Islet of Langerhans (tissue), 1 donor: ENCODE measurements at regions not wholly inside any gene's neighbourhood (a gene's known extent, or its start where the extent isn't known, plus 50 kb on each side); places are given as distances from the start of the nearest gene placed in this dataset.
"Not testable (repeated sequence)": the region's sequence is repeated elsewhere in the genome, so short reads cannot be mapped to it uniquely, and the experiment has no call there.

Source experiments
- FAIRE-seq: peaks from one replicate; lab custom pipeline; 2011; peaks lifted over from hg19 to GRCh38; lab: Jason Lieb, UNC

DNA sequence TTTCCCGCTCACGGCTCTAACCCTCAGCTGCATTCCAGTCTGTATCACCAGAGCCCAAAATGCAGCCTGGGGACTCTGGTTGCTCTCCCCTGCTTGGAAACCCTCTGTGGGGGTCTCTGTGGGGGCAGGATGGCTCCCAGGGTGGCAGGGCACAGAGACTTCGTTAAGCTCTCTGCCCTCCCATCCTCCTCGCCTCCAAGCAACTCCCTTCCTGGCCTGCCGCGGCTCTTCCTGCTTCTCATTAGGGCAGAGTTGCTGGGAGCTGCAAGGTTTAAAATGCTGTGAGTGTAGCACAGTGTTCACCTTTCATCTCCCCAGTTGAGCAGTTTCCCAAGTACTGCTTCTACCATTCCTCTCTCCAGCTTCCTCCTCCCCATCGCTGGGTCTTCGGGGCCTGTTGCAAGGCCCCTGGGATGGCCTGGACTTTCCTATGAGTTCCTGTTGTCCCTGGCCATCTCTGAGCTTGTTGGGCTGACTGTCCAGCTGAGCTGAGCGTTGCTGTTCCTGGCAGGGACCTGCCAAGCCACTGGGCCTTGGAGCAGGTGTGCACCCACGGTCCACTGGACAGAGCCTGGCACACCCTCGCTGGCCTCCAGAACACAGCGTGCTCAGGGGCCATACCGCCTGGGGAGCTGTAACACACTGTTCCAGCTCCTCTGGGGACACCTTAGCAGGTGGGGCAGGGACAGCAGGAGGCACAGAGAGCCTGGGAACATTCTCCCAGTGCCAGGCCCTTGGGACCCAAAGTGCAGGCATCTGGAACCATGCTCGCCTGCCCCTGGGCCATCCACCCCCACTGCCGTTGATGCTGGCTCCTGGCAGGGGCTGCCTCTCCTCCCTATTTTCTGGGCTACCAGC is 188.4 kb downstream of the C9orf50 start:
- FAIRE-seq: no peak

DNA sequence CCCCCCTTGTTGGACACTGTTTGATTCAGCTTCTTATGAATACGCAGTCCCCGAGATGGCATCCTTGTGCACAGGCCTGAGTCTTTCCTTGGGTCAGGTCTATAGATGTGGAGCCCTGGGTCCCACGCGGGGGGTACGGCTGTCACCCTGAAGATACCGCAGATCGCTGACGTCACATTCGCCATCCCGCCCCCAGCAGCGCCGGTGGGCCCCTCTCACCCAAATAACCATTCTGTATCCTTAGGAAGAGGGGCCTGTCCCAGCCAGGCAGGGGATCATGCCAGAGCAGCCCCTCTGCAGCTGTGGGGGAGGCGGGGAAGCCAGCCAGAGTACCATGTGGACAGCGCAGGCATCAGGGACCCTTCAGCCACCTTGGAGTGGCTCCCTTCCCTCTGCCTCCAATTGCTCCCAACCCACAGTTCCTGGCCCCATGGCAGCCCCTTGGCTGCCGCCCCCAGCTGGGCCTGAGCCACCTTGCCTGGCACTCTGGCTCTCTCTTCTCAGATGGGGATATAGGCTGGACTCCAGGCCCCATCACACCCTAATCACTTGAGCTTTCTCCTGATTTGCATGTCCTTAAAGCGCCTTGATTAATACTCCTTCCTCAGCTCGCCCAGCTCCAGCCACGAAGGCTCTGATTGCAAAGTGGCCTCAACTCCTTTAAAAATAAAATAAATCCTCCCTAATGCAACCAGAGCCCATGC is 189.8 kb downstream of the C9orf50 start:
- FAIRE-seq: no peak

GRCh38 chr9:129428864-129429577 is 191.9 kb downstream of the C9orf50 start:
- no peak for FAIRE-seq

DNA sequence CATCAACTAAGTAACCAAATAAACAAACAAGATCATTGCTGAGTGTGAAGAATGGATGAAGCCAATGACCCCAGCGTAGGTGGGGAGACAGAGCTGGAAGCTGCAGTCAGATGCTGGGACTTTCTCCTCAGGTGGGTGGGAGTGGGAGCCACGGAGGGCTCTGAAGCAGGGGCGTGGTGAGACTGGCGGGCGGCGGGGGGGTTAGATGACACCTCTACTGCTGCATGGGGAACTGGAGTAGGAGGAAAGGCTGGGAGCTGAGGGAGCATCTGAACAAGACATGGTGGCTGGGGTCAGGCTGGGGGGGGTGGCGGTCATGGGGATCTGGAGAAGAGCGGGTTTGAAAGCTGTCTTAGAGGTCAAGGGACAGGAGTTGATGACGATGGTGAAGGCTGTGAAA is 193.8 kb downstream of the C9orf50 start:
- FAIRE-seq: no peak

DNA sequence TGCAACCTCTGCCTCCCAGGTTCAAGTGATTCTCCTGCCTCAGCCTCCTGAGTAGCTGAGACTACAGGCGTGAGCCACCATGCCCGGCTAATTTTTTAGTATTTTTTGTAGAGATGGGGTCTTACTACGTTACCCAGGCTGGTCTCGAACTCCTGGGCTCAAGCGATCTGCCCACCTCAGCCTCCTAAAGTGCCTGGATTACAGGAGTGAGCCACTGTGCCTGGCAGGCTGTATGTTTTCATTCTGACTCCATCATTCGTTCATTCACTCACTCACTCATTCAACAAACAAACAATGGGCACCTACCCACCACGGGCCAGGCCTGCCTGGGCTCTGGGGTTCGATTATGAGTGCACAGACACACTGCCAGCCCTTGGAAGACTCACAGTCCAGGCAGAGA is 197.1 kb downstream of the C9orf50 start:
- FAIRE-seq: not testable (repeated sequence)

DNA sequence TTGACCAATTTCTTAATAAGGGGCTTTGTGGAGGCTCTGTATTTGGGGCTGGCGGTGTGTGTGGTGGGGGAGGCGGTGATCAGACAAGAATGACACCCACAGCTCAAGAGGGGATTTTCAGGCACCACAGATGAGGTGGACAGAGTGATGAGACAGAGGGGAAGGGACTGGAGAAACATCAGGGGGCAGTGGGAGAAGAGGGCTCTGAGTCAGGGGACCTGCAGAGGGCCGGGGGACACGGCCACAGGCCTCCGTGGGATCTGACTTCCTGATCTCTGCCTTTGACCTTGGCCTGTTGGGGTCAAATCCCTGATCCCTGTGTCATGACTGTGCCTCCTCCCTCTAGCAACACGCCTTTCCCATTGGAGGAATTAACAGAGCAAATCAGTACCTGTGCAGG is 197.7 kb downstream of the C9orf50 start:
- FAIRE-seq: no peak

- no peak for FAIRE-seq
Measured at GRCh38 chr9:129422843-129423192, 198.1 kb downstream of the C9orf50 start.

DNA sequence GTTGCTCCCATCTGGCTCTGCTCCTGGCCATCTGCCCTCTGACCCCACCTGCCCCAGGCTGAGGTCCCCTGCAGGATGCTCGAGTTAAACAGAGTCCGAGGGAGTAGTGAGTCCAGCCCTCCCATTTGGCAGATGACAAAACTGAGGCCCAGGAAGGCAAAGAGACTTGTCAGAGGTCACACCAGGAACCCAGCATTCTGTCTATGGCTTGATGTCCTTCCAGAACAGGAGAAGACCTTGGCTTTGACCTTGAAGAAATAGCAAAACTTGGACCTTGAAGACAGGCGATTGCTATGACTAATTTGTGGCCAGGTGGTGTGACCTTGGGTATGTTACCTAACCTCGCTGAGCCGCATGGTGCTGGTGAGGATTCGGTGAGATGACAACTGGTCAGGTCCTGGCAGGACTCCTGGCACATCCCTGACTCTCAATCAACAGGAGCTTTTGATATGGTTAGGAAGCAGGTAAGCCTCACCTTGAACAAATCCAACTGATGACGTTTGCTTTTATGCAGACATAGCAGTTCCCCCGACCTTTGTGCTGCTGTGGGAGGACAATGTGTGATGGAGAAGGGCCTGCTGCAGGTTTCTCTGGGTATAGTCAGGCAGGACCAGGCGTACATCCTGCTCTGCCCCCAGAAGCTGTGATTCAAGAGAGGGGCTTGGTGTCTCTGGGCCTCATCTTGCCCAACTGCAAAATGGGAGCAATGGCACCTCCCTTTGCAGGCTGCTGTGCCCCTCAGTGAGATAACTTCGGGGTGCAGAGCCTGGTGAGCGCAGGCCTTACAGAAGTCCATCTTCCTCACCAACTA is 198.7 kb downstream of the C9orf50 start:
- no peak for FAIRE-seq

GRCh38 chr9:129421371-129421770 is 199.5 kb downstream of the C9orf50 start:
- no peak for FAIRE-seq

- FAIRE-seq: no peak
Measured at GRCh38 chr9:129420721-129421120, 200.2 kb downstream of the C9orf50 start.

DNA sequence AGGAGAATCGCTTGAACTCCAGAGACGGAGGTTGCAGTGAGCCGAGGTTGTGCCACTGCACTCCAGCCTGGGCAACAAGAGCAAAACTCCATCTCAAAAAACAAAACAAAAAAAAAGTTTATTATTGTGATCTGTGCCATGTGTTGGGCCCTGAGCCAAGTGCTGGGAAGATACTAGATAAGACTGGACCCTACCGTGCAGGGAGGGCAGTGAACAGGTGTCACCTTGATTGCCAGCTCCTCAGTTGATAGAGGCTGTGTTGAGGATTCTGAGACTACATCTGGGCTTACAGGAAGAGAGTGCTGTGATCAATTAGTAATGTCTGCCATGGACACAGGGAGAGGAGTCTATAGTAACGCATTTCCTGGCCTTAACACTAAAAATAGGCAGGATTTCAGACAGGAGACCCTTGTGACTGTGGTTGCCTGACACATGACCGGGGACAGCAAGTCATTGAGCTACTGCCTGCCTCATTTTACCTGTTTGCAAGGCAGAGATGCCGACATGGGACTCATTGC is 201.5 kb downstream of the C9orf50 start:
- FAIRE-seq: no peak

GRCh38 chr9:129418451-129418850 is 202.4 kb downstream of the C9orf50 start:
- no peak for FAIRE-seq

DNA sequence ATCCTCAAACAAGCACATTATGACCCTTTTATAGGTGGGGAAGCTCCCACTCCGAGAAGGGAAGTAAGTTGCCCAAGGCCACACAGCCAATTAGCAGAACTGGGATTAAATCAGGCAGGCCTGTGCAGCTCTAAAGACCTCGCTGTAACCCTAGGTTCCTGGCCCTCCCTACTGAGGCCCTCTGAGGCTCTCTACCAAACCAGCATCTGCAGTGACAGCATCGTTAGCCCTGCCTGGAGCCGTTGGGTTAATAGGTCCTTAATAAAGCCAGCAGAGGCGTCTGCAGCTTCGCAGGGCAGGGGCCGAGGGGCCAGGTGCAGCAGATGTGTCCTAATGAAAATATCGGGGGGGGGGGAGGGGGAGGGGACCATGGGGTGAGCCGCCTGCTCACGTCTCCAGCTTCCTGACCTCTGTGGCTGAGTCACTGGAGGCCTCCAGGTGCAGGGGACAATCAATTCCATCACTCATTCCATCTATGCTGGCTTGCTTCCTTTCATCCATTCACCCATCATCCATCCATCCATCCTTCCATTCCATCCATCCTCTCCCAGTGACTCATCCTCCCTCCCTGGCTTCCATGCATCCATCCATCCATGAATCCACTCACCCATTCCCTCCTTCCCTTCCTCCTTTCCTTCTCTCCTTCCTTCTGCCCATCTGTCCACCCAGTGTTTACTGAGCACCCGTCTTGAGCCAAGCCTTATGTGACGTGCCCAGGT is 203.9 kb downstream of the C9orf50 start:
- no peak for FAIRE-seq

GRCh38 chr9:129415942-129416651 is 204.8 kb downstream of the C9orf50 start:
- FAIRE-seq: no peak

GRCh38 chr9:129414993-129415941 is 205.6 kb downstream of the C9orf50 start:
- FAIRE-seq: no peak

DNA sequence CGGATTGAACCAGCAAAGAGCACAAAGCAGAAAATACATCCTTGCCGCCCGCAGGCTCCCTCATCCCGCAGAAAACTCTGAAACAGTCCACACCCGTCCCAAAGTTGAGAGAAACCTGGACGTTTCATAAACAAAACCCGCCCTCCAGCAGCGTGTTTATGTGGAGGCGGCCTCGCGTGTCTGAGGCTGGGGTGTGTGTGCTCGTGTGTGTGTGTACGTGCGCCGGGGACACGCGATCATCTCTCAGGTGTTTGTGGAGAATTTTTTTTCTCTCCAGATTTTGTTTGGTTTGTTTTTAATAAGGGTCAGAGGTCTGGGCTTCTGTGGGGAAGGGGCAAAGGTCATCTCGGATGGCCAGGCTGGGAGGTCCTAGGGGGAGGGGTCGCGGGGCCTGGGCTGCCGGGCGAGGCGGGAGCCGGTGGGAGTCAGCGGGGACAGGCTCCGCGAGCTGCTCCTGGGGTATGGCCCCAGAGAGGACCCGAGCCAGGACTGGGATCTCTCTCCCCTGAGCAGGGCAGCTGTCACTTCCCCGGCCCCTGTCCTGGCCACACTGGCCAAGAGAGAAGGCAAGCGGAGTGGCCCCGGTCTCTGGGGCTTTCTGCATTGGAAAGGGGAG is 206.4 kb downstream of the C9orf50 start:
- no peak for FAIRE-seq

- no peak for FAIRE-seq
Measured at GRCh38 chr9:129413537-129414376, 207.1 kb downstream of the C9orf50 start.
